Adrenal gland (tissue), 5 donors: ENCODE measurements at regions not wholly inside any gene's neighbourhood (a gene's known extent, or its start where the extent isn't known, plus 50 kb on each side); places are given as distances from the start of the nearest gene placed in this dataset.

Experiments used
- CTCF ChIP-seq, 6 experiments: fragments of 450-650 bp in 4 of 6; fragments of 200-600 bp in 2 of 6; sonication (generic) in 1 of 6; IDR thresholded peaks; 1 replicate in 5 of 6; 2 replicates in 1 of 6; pipeline versions ENCODE4 v1.5.1 to v1.8.0; 2016 to 2021; ENCODE audit warnings: antibody characterized with exemption in 6 of 6, mild to moderate bottlenecking in 2 of 6, moderate library complexity in 1 of 6
- POLR2A ChIP-seq, 2 donors: fragments of 450-650 bp; IDR thresholded peaks; one replicate each; pipeline ENCODE4 v1.6.1; 2017; ENCODE audit warnings: antibody characterized with exemption in 2 of 2, mild to moderate bottlenecking in 2 of 2, moderate library complexity in 1 of 2
- donor health status: DM: no; HTN: no; CAD: no.

- no peak for TF ChIP-seq CTCF (IDR thresholded peaks at IDR 0.05)
- no peak for TF ChIP-seq POLR2A (IDR thresholded peaks at IDR 0.05)
These were observed 85.0 kb downstream of the RPL27A start for GRCh38 chr11:8767466-8768142.
